Mucosa of descending colon (tissue), 3 donors: ENCODE measurements at regions not wholly inside any gene's neighbourhood (a gene's known extent, or its start where the extent isn't known, plus 50 kb on each side); places are given as distances from the start of the nearest gene placed in this dataset.
A peak's percentile ranks its signal among the peaks of the same experiment; 100 is the strongest.

Experiments
- ATAC-seq: fragments of 200-7000 bp; cut with Tn5 transposase; one replicate; pipeline ENCODE4 v1.9.1; 2020; ENCODE audit warnings: mild to moderate bottlenecking, moderate library complexity
- DNase-seq, 3 donors: peaks; one replicate each; pipeline ENCODE4 v3.0.0-alpha.2; 2020
- H3K36me3 ChIP-seq: fragments of 200-600 bp; one replicate; pipeline ENCODE4 v1.8.0; 2021; ENCODE audit warnings: low read depth, mild to moderate bottlenecking
- H3K4me1 ChIP-seq: fragments of 200-600 bp; one replicate; pipeline ENCODE4 v1.8.0; 2021; ENCODE audit warnings: low read depth, mild to moderate bottlenecking
- H3K4me3 ChIP-seq: fragments of 200-600 bp; one replicate; pipeline ENCODE4 v1.8.0; 2021; ENCODE audit warnings: mild to moderate bottlenecking
- H3K9me3 ChIP-seq: fragments of 200-600 bp; one replicate; pipeline ENCODE4 v1.8.0; 2021; ENCODE audit warnings: mild to moderate bottlenecking
- intact Hi-C, 2 donors: fragments of 100-400 bp; cut with DNase I in 1 of 2; cut with micrococcal nuclease in 1 of 2; formaldehyde crosslinking; loops; one replicate each; pipeline versions ENCODE4 v1.11.0 to v1.11.1; 2022; cut with DNase I, micrococcal nuclease
- TF ChIP-seq, protein P1 (sequence below): fragments of 200-600 bp; IDR thresholded peaks from one replicate; pipeline ENCODE4 v1.8.0; 2022; ENCODE audit warnings: antibody characterized with exemption, mild to moderate bottlenecking
- donor health status: DM: no; HTN: no; CAD: no; lungs with moderate emphysema.
- donor health status: DM: no; HTN: no; CAD: no.
- donor health status: DM: no; HTN: yes; CAD: no.

DNA sequence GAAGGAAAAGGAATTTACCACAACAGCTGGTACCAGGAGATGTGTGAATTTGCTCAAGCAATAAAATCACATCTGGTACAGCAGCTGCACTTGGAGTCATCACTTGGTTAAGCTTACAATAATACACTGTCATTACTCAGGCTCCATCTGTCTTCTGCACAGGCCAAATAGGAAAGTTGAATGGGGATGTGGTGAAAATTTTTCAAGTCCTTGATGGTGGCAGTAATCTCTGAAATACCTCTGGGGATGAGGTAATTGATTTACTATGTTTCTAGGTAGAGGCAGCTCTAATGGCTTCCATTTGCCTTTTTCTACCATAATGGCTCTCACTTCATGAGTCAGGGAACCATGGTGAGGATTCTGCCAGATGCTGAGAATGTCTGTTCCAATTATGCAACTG lies 206.8 kb upstream of the ATP10B start:
- Histone ChIP-seq H3K4me3 (no peak overlapping the region), H3K4me1 (no peaks in the 10 kb centered on the region), H3K36me3 (no peaks in the 10 kb centered on the region), H3K9me3 (no peaks in the 10 kb centered on the region)
- TF ChIP-seq, protein P1, sequence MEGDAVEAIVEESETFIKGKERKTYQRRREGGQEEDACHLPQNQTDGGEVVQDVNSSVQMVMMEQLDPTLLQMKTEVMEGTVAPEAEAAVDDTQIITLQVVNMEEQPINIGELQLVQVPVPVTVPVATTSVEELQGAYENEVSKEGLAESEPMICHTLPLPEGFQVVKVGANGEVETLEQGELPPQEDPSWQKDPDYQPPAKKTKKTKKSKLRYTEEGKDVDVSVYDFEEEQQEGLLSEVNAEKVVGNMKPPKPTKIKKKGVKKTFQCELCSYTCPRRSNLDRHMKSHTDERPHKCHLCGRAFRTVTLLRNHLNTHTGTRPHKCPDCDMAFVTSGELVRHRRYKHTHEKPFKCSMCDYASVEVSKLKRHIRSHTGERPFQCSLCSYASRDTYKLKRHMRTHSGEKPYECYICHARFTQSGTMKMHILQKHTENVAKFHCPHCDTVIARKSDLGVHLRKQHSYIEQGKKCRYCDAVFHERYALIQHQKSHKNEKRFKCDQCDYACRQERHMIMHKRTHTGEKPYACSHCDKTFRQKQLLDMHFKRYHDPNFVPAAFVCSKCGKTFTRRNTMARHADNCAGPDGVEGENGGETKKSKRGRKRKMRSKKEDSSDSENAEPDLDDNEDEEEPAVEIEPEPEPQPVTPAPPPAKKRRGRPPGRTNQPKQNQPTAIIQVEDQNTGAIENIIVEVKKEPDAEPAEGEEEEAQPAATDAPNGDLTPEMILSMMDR = no peak
- intact Hi-C loops = no loop called here
- DNase-seq (no peak), ATAC-seq (no peak)

DNA sequence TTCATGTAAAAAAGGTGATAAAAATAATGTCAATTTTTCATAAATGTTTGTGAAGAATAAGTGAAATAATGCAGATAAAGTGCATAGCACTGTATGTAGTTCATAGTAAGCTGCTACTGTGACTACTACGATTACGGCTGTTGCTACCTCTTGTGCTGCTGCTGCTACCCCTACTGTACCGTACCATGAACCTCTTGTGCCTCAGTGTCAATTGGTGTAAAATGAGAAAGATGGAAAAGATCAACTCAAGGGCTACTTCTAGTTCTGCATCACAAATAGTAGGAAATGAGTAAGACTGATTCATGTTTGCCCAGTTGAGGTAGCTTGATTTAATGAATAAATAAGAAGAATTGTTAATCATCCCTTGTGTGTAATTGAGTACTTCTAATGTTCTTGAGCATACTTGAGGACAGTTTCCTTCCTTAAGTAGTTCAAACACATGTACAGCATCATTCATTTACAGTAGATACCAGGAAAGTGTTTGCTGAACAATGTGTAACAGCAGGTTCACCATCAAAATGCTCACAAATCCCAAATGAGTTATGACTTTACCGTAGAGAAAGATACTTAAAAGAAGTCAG lies 200.0 kb upstream of the ATP10B start:
- TF ChIP-seq, protein P1 = no peak
- Histone ChIP-seq H3K9me3 (no peaks in the 10 kb centered on the region), H3K4me3 (no peak overlapping the region), H3K4me1 (no peaks in the 10 kb centered on the region), H3K36me3 (no peaks in the 10 kb centered on the region)
- intact Hi-C loops = no loop called here
- ATAC-seq (no peak), DNase-seq (no peak)

DNA sequence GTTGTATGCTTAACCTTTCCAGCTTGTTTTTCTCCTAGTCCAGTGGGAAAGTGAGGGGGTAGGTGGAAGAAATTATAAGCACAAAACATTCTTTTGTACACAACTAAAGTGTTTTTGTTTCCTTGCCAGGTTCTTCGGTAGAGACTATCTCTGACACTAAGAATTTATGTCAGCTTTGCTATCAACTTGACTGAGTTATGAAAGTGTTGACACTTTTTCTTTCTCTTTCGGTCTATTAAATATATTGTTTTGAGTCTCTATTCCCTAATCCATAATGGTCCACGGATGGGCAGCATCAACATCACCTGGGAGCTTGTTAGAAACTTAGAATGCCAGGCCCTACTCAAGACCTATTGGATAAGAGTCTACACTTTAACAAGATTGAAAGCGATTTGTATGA lies 195.0 kb upstream of the ATP10B start:
- no peaks in the 10 kb centered on the region for H3K4me1 ChIP-seq
- no peak overlapping the region for H3K4me3 ChIP-seq
- no peak for ATAC-seq
- TF ChIP-seq, protein P1 = no peak
- intact Hi-C loops = no loop called here
- H3K36me3 ChIP-seq = no peaks in the 10 kb centered on the region
- no peaks in the 10 kb centered on the region for H3K9me3 ChIP-seq
- no peak for DNase-seq

DNA sequence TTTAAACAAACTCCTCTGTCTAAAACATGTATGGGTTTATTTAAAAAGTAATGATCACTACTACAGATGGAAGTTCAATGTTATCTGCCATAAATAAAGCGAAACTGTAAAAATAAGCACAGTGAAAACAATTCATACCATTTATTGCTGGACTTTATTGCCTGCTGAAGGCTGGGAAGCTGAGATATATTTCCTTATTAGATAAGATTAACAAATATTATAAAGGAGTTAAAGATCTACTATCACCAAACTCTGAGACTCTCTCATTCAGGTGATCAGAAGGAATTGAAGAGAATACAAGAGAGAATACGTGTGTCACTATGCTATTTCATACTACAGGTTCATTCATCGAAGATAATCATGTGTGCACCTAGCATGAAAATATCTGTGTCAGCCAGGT lies 190.9 kb upstream of the ATP10B start:
- no peak overlapping the region for H3K4me3 ChIP-seq
- peak; percentile 84 for ATAC-seq

DNA sequence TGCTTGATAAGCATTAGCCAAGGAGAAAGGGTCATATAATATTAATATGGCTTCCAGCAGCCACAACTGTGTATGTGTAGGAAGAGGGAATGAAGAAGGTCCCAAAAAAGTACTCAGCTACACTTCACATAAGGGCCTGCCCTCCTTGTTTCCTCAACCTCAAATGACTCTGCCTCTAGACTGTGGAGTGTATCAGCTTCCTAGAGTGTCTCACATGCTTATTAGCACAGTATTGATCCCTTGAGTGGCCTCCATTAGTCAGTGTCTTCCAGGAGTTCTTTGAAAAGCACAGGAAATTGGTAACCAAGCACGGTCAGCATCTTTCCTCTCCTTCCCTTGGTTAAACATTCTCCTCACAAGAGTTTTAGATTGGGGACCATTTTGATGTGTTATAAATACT lies 190.4 kb upstream of the ATP10B start:
- ATAC-seq = peak; percentile 38
- DNase-seq = no peak
- Histone ChIP-seq H3K9me3 (no peaks in the 10 kb centered on the region), H3K36me3 (no peaks in the 10 kb centered on the region), H3K4me1 (no peaks in the 10 kb centered on the region), H3K4me3 (no peak overlapping the region)
- TF ChIP-seq, protein P1 = no peak
- intact Hi-C loops = no loop called here

More for the DNA sequence above, 190.9 kb upstream of the ATP10B start:
- Histone ChIP-seq H3K36me3 (no peaks in the 10 kb centered on the region), H3K9me3 (no peaks in the 10 kb centered on the region), H3K4me1 (no peaks in the 10 kb centered on the region)
- intact Hi-C loops = no loop called here
- TF ChIP-seq, protein P1 = no peak
- no peak for DNase-seq

DNA sequence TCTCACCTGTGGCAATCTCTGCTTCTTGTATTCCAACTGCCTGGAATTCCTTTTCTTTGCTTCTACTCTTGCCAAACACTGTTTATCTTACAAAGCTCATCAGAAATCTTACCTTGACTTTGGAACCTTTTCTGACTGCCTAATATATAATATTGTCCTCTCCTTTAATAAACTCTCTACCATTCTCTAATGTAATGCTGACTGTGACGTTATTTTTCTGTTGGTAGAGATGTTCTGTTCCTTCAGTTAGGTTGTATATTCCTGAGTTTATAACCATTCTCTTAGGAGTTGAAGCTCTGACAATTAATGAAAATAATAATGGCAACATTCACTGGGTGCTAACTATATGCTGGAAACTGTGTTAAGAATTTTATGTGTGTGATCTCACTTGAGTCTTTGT lies 188.8 kb upstream of the ATP10B start:
- TF ChIP-seq, protein P1 = no peak
- Histone ChIP-seq H3K36me3 (no peaks in the 10 kb centered on the region), H3K9me3 (no peaks in the 10 kb centered on the region), H3K4me3 (no peak overlapping the region), H3K4me1 (no peaks in the 10 kb centered on the region)
- ATAC-seq (no peak), DNase-seq (no peak)
- intact Hi-C loops = no loop called here
